ENCODE measurements at regions not wholly inside any gene's neighbourhood (a gene's known extent, or its start where the extent isn't known, plus 50 kb on each side); places are given as distances from the start of the nearest gene placed in this dataset.
A peak's percentile ranks its signal among the peaks of the same experiment; 100 is the strongest.

DNA sequence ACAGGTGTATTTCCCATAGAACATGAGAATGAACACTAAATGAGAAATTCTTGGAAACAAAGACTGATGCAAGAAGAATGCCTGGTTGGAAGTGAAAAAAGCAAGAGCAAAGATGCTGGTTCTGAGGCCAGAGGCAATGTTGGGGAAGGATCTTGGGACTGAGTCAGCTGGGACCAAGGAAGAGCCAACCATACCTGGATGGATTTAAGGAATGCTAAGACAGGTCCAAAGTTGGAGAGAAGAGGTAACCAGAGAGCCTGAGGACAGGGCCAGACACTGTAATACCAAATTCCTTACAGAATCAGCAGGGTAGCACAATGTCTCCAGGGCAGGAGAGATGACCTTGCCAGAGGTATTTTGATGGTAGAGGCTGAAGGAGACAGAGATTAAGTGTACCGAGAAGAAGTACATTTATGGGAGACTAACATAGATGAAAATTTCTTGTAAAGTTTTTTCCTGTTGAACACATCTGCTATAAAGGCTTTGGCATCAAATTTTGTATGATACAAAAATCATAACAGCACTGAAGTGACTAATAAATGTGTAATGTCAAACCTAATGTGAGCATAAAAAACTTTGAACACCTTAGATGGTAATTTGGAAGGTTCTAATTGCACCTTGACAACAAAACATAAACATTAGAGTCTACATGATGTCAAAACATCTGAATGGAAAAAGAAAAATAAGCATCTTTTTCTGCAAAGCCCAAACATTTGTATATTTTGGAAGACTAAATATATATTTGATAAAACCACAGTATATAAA, 221.7 kb upstream of the MARCKS start:
- no peak for DNase-seq (ENCODE audit: low read depth)
- TF ChIP-seq, protein P1, sequence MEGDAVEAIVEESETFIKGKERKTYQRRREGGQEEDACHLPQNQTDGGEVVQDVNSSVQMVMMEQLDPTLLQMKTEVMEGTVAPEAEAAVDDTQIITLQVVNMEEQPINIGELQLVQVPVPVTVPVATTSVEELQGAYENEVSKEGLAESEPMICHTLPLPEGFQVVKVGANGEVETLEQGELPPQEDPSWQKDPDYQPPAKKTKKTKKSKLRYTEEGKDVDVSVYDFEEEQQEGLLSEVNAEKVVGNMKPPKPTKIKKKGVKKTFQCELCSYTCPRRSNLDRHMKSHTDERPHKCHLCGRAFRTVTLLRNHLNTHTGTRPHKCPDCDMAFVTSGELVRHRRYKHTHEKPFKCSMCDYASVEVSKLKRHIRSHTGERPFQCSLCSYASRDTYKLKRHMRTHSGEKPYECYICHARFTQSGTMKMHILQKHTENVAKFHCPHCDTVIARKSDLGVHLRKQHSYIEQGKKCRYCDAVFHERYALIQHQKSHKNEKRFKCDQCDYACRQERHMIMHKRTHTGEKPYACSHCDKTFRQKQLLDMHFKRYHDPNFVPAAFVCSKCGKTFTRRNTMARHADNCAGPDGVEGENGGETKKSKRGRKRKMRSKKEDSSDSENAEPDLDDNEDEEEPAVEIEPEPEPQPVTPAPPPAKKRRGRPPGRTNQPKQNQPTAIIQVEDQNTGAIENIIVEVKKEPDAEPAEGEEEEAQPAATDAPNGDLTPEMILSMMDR (IDR thresholded peaks at IDR 0.05; ENCODE audit: low read depth, low read length, missing control alignments): no peak

DNA sequence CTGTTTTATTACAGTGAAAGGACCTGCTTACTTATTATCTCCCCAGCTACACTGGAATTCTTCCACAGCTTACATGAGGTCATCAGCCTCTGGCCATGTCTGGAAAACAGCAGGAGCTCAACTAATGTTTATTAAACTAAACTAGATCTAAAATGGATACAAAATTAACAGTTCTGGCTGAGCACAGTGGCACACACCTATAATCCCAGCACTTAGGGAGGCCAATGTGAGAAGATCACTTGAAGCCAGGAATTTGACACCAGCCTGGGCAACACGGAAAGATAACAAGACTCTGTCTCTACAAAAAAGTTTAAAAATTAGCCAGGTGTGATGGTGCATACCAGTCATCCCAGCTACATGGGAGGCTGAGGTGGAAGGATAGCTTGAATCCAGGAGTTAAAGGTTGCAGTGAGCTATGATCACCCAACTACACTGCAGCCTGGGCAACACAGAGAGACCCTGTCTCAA, 220.8 kb upstream of the MARCKS start:
- peak; percentile 36 for DNase-seq (ENCODE audit: low read depth)
- in situ Hi-C loops (cut with HindIII; ENCODE audit: low sequenced_read_pairs): no loop called here
- TF ChIP-seq, protein P1 (IDR thresholded peaks at IDR 0.05; ENCODE audit: low read depth, low read length, missing control alignments): no peak
- H3K4me3 ChIP-seq (ENCODE audit: low read depth, low read length): no peak overlapping the region

More for the DNA sequence above, 221.7 kb upstream of the MARCKS start:
- in situ Hi-C loops (cut with HindIII; ENCODE audit: low sequenced_read_pairs): no loop called here
- H3K4me3 ChIP-seq (ENCODE audit: low read depth, low read length): no peak overlapping the region

DNA sequence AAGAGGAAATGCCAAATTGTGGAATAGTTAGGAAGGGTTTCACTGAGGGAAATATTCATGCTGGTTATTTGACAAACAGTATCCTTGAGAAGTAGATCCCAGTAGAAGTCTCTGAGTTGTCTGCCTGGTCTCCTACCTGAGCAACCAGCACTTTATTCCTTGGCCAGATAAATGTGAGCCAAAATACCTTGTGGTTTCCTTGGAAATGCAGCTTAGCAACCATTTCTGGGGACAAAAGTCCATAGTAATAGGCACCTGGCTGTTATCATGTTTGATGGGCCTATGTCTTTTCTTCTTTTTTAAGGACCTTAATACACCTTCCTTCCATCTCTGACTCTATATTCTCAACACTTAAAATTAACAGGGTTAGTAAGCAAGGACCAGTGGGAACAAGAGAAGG, 217.1 kb upstream of the MARCKS start:
- in situ Hi-C loops (cut with HindIII; ENCODE audit: low sequenced_read_pairs): no loop called here
- TF ChIP-seq, protein P1 (IDR thresholded peaks at IDR 0.05; ENCODE audit: low read depth, low read length, missing control alignments): no peak
- H3K4me3 ChIP-seq (ENCODE audit: low read depth, low read length): no peak overlapping the region
- no peak for DNase-seq (ENCODE audit: low read depth)

DNA sequence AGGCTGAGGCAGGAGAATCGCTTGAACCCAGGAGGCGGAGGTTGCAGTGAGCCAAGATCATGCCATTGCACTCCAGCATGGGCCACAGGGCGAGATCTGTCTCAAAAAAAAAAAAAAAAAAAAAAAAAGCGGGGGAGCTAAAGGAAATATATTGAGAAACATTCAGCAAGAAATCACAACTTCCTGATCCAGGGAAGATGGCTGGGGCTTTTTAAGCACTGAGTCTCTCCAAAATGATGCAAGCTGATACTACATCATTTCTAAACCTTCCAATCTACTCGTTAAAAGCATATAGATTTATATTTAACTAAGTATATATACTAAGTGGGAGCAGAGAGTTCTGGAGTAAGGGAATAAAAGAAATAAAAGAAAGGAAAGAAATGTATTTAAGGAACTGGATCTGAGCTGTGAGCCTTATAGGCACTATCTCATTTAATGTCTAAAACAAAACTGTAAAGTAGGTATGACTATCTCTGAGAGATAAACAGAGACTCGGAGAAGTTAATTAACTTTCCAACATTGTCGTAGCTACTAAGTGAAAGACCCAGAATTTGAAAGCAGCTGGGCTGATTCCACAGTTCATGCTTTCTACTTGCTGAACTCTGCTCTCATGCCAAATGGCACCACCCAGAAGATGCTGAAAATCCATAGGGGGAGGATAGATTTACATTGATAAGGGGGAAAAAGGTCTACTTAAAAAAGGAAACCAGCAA, 215.0 kb upstream of the MARCKS start:
- in situ Hi-C loops (cut with HindIII; ENCODE audit: low sequenced_read_pairs): no loop called here
- no peak for DNase-seq (ENCODE audit: low read depth)
- no peak overlapping the region for H3K4me3 ChIP-seq (ENCODE audit: low read depth, low read length)
- TF ChIP-seq, protein P1 (IDR thresholded peaks at IDR 0.05; ENCODE audit: low read depth, low read length, missing control alignments): no peak

DNA sequence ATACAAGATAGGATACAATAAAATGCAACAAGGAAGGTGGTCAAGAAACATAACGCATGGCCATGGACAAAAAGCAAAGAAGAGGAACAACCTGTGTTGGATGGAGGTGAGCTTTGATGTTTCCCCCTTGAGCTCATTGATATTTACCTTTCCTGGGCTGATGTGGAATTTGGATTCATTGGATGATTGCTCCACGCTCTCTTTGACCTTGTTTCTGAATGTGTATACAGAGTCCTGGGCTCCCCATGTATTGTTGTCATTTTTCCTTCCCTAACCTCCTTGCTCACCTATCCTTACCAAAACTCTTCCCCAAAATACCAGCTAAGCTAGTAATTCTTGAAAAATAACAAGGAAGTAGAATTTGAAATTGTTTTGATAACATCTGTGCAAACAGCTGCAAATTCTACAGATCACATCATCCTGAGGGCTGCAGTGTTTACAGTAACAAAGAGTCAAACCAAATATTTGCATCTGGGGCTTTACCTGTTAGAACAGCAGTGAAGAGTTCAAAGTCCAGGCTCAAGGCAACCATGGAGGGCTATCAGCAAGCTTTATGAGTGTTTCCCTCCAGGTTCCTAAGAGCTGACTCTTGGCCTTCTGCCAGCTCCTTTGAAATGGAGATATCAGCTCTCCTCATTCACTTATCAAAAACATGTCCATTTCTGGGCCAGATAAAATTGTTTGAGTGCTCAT, 214.3 kb upstream of the MARCKS start:
- H3K4me3 ChIP-seq (ENCODE audit: low read depth, low read length): no peak overlapping the region
- no peak for DNase-seq (ENCODE audit: low read depth)
- TF ChIP-seq, protein P1 (IDR thresholded peaks at IDR 0.05; ENCODE audit: low read depth, low read length, missing control alignments): no peak
- in situ Hi-C loops (cut with HindIII; ENCODE audit: low sequenced_read_pairs): no loop called here

DNA sequence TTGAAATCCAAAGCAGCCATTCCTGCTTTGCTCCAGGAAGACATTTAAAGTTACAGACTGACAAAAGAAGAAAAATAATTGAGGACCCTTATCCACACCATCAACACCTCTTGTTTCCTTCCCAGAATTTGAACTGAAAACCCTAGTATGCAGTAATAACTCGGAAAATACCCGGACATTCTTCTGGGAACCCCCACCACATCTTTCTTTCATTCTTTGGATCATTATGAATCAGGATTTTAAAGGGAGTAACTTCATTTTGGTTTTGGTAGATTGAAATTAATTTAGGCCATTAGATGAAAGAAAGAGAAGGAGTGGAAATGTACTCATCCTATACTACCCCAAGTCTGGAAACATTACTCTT, 213.8 kb upstream of the MARCKS start:
- DNase-seq (ENCODE audit: low read depth): no peak
- in situ Hi-C loops (cut with HindIII; ENCODE audit: low sequenced_read_pairs): no loop called here
- H3K4me3 ChIP-seq (ENCODE audit: low read depth, low read length): no peak overlapping the region
- TF ChIP-seq, protein P1 (IDR thresholded peaks at IDR 0.05; ENCODE audit: low read depth, low read length, missing control alignments): no peak

Data from astrocyte of the cerebellum (primary cell).